Stimulated activated effector memory CD8-positive, alpha-beta T cell treated with anti-CD3 and anti-CD28 coated beads, Interleukin-12 subunit alpha, Interleukin-12 subunit beta, amount 100 ng/mL, for 72 hours (primary cell): ENCODE measurements at regions not wholly inside any gene's neighbourhood (a gene's known extent, or its start where the extent isn't known, plus 50 kb on each side); places are given as distances from the start of the nearest gene placed in this dataset.
"Not testable (repeated sequence)": the region's sequence is repeated elsewhere in the genome, so short reads cannot be mapped to it uniquely, and the experiment has no call there.

ENCODE experiments used
- ATAC-seq: fragments of 150-1000 bp; cut with Tn5 transposase; 2 replicates; pipeline ENCODE4 v1.10.0; 2021
- DNase-seq, 2 donors: peaks; one replicate each; pipeline ENCODE4 v3.0.0; 2021 to 2022; ENCODE audit warnings: low spot score in 2 of 2
- H3K27ac Mint-ChIP-seq: one replicate; pipeline ENCODE4 v1.8.0; 2022; ENCODE audit warnings: mild to moderate bottlenecking, mixed read lengths
- H3K36me3 Mint-ChIP-seq: one replicate; pipeline ENCODE4 v1.8.0; 2022; ENCODE audit warnings: mild to moderate bottlenecking, mixed read lengths
- H3K4me1 Mint-ChIP-seq: one replicate; pipeline ENCODE4 v1.8.0; 2022; ENCODE audit warnings: mixed read lengths
- H3K4me3 Mint-ChIP-seq: one replicate; pipeline ENCODE4 v1.8.0; 2022; ENCODE audit warnings: mild to moderate bottlenecking, mixed read lengths
- H3K9me3 Mint-ChIP-seq: one replicate; pipeline ENCODE4 v1.8.0; 2022; ENCODE audit warnings: mixed read lengths

DNA sequence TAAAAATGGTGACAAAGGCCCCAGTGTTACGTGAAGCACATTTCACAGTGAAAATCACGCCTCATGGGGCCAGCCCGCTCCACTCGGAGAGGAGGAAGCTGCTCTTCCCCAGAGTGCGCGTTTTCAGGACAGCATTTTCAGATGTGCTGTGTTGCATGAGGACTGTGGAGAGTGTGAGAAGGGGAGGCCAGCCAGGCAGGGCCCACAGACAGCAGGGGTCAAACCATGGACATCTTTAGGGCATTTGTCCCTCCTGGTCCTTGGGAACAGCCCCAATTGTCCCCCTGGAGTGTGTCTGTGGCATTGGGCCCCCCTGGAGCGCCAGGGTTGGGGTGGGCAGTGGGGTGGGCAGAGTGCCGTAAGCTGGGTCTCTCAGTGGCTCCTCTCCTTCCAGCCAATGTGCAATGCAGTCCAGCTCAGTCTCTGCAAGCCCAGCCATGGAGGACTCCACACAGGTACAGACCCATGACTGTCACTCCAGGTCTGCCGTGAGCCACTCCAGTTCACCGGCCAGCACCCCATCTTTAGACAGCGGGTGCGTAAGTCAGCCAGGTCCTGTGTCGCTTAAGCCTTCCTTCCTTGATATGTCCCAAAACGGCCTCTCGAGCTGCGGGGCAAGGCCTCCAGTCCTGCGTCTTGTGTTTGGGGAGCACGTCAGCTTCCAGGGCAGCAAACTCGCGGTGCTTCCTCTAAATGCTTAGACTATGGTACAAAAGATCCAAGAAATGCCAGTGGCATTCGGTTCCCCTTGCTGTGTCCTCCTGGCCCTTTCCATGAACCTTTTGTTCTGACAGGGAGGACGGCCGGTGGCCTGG, 159.3 kb upstream of the AFDN start:
- Mint-ChIP-seq H3K4me3 (no peak overlapping the region), H3K9me3 (peaks cover 4% of the 10 kb centered on the region), H3K36me3 (no peaks in the 10 kb centered on the region), H3K4me1 (no peaks in the 10 kb centered on the region), H3K27ac (no peak overlapping the region)
- DNase-seq: no peak
- no peak for ATAC-seq

DNA sequence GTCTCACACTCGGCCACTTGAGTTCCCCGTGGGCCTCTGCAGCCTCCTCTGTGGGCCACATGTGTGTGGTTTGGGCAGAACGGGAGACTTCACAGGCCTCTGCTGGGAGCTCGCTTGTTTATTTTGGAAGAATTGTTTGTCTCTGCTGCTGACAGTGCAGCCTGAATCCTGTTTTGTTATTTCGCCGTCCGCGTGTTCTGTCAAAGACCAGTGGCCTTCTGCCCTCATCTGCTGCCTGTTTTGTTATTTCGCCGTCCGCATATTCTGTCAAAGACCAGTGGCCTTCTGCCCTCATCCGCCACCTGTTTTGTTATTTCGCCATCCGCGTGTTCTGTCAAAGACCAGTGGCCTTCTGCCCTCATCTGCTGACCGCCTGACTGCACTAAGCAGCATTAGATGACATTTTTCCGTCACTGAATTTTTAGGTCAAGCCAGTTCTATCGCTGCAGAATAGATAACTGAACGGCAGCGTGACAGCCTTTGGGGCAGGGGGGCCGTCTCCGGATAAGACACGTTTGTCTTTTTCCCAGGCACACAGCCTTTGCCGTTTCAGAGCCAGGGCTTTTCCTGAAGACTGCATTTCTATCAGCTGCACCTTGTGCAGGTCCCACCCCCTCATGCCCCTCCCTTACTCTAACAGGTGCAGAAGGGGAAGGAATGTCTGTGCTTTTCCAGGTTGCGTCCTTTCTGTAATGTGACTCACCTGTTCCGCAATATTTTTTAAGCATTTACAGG, 158.5 kb upstream of the AFDN start:
- Mint-ChIP-seq H3K36me3 (no peaks in the 10 kb centered on the region), H3K27ac (no peak overlapping the region), H3K4me3 (no peak overlapping the region), H3K4me1 (no peaks in the 10 kb centered on the region), H3K9me3 (peaks cover 7% of the 10 kb centered on the region)
- ATAC-seq: no peak
- no peak for DNase-seq

DNA sequence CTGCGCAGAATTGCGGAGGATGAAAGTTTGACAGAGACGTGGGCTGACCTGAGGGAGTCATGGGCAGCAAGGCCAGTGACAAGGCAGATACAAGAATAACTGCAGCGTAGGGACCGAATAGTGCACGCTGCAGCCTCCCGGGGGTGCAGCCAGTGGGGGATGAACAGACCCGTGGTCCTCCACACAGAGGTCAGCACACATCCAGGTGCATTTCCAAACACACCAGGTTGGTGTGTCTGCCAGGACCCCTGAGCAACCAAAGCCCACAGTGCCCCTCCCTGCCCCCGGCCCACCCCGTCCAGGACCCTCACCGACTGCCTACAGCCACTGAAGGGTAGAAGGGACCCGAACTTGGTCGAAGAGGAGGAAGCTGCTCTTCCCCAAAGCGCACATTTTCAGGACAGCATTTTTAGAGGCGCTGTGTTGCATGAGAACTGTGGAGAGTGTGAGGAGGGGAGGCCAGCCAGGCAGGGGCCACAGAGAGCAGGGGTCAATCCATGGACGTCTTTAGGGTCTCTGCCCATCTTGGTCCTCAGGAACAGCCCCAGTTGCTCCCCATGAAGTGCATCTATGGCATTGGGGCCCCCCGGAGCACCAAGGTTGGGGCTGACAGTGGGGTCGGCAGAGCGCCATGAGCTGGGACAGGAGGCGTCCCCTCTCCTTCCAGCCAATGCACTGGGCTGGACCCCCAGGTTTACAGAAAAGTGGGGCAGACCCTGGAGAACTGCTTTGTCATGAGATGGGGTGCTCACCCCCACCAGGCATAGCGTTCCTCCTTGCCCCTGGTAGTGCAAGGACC, 157.8 kb upstream of the AFDN start:
- Mint-ChIP-seq H3K4me3 (no peak overlapping the region), H3K9me3 (peaks cover 7% of the 10 kb centered on the region), H3K36me3 (no peaks in the 10 kb centered on the region), H3K4me1 (no peaks in the 10 kb centered on the region), H3K27ac (no peak overlapping the region)
- no peak for DNase-seq
- ATAC-seq: no peak

DNA sequence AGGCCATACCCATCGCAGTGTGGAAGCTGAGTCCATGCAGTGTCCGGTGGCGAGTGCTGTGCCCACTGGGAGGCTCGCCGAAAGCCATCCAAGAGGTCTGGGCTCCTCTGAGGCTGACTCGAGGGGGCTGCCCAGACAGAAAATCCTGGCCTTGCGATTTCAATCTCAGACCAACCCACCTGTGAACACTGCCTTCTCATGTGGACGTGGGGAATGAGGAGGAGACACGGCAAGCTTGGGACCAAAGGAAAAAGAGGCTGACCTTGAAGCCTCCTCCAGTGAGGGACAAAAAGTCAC, 157.2 kb upstream of the AFDN start:
- H3K4me1 Mint-ChIP-seq: no peaks in the 10 kb centered on the region
- ATAC-seq (no peak), DNase-seq (no peak)
- H3K27ac Mint-ChIP-seq: no peak overlapping the region
- no peaks in the 10 kb centered on the region for H3K36me3 Mint-ChIP-seq
- H3K9me3 Mint-ChIP-seq: peaks cover 7% of the 10 kb centered on the region
- H3K4me3 Mint-ChIP-seq: no peak overlapping the region

- H3K4me1 Mint-ChIP-seq: no peaks in the 10 kb centered on the region
- no peak for ATAC-seq
- peaks cover 7% of the 10 kb centered on the region for H3K9me3 Mint-ChIP-seq
- no peak overlapping the region for H3K27ac Mint-ChIP-seq
- H3K36me3 Mint-ChIP-seq: no peaks in the 10 kb centered on the region
- no peak overlapping the region for H3K4me3 Mint-ChIP-seq
- no peak for DNase-seq
Observed at GRCh38 chr6:167669870-167670802, 156.6 kb upstream of the AFDN start.

DNA sequence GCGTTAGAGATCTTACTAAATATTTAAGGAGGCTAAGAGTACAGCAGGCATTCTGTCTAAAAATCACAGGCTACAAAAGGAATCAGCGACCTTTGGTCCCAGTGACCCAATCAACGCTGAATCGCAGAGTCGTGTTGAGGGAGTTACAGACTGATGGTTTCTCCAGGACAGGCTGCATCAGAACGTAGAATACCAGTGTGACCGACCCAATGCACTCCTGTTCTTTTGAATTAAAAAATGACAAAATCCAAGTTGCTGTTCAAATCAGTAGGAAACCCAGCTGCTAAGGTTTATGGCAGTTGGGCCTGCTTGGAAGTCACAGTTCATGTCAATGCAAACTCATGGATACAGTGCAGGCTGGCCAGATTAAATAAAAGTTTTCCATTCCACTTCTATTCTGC, 155.8 kb upstream of the AFDN start:
- ATAC-seq (no peak), DNase-seq (no peak)
- no peak overlapping the region for H3K27ac Mint-ChIP-seq
- H3K4me1 Mint-ChIP-seq: no peaks in the 10 kb centered on the region
- peaks cover 7% of the 10 kb centered on the region for H3K9me3 Mint-ChIP-seq
- H3K4me3 Mint-ChIP-seq: no peak overlapping the region
- H3K36me3 Mint-ChIP-seq: no peaks in the 10 kb centered on the region

DNA sequence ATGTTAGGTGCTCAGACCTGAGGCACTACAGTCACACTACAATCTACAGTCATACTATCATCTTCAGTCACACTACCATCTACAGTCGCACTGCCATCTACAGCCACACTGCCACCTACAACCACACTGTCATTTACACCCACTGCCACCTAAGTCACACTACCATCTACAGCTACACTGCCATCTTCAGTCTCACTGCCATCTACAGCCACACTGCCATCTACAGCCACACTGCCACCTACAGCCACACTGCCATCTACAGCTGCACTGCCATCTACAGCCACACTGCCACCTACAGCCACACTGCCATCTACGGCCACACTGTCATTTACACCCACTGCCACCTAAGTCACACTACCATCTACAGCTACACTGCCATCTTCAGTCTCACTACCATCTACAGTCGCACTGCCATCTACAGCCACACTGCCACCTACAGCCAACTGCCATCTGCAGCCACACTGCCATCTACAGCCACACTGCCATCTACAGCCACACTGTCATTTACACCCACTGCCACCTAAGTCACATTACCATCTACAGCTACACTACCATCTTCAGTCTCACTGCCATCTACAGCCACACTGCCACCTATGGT, 155.2 kb upstream of the AFDN start:
- H3K4me3 Mint-ChIP-seq, DNase-seq, ATAC-seq: not testable (repeated sequence)

GRCh38 chr6:167671977-167672687, 154.6 kb upstream of the AFDN start:
- DNase-seq: no peak
- Mint-ChIP-seq H3K9me3 (peaks cover 7% of the 10 kb centered on the region), H3K4me1 (no peaks in the 10 kb centered on the region), H3K36me3 (no peaks in the 10 kb centered on the region), H3K27ac (no peak overlapping the region), H3K4me3 (no peak overlapping the region)
- ATAC-seq: no peak

More for the DNA sequence above, 155.2 kb upstream of the AFDN start:
- H3K36me3 Mint-ChIP-seq, H3K27ac Mint-ChIP-seq, H3K4me1 Mint-ChIP-seq, H3K9me3 Mint-ChIP-seq: not testable (repeated sequence)

DNA sequence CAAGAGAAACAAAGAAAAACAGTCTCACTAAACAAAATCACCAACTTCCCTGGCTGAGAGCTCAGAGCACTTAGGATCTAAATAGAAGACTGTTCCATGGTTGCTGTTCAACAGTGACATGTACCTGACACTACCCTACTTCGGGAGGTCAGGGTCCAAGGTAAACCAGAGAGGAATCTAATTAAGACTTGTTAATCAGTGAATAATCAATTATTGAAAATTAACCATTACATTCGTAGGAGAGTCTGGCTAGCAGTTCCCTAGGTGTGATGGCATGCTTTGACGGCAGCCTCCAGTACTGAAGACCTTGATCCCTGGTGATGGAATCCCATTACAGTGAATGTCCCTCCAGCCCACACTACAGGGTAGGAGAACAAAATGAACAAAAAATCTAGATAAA, 154.0 kb upstream of the AFDN start:
- no peak overlapping the region for H3K27ac Mint-ChIP-seq
- no peaks in the 10 kb centered on the region for H3K36me3 Mint-ChIP-seq
- ATAC-seq (no peak), DNase-seq (no peak)
- H3K4me3 Mint-ChIP-seq: no peak overlapping the region
- H3K9me3 Mint-ChIP-seq: peaks cover 7% of the 10 kb centered on the region
- no peaks in the 10 kb centered on the region for H3K4me1 Mint-ChIP-seq

- Mint-ChIP-seq H3K9me3 (peaks cover 7% of the 10 kb centered on the region), H3K4me3 (no peak overlapping the region), H3K36me3 (no peaks in the 10 kb centered on the region), H3K4me1 (no peaks in the 10 kb centered on the region), H3K27ac (no peak overlapping the region)
- ATAC-seq (no peak), DNase-seq (no peak)
Observed at GRCh38 chr6:167673946-167674345, 152.8 kb upstream of the AFDN start.

DNA sequence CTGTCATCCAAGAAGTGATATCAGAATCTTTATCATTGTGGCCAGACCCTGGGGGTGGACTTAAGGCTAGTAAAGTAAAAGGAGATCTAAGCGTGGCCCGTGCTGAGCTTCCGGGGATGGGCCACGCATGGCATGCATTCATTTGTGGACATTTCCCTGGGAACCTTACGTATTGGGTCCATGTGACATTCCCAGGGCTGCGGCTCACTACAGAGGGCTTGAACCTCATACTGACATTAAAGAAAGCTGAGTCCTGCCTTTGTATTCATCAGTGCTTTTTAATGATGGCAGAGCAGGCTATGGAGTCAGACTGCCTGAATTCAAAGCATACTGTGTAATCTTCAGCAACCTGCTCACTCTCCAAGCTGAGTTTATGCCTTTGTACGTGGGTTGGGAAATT, 152.2 kb upstream of the AFDN start:
- no peaks in the 10 kb centered on the region for H3K36me3 Mint-ChIP-seq
- DNase-seq: no peak
- H3K4me3 Mint-ChIP-seq: no peak overlapping the region
- peaks cover 7% of the 10 kb centered on the region for H3K9me3 Mint-ChIP-seq
- no peaks in the 10 kb centered on the region for H3K4me1 Mint-ChIP-seq
- no peak overlapping the region for H3K27ac Mint-ChIP-seq
- no peak for ATAC-seq

- no peaks in the 10 kb centered on the region for H3K4me1 Mint-ChIP-seq
- DNase-seq: no peak
- ATAC-seq: no peak
- H3K9me3 Mint-ChIP-seq: peaks cover 7% of the 10 kb centered on the region
- H3K4me3 Mint-ChIP-seq: no peak overlapping the region
- no peak overlapping the region for H3K27ac Mint-ChIP-seq
- H3K36me3 Mint-ChIP-seq: no peaks in the 10 kb centered on the region
Observed at GRCh38 chr6:167676000-167676665, 150.6 kb upstream of the AFDN start.

- H3K4me1 Mint-ChIP-seq: peaks cover 5% of the 10 kb centered on the region
- H3K9me3 Mint-ChIP-seq: peaks cover 4% of the 10 kb centered on the region
- ATAC-seq (no peak), DNase-seq (no peak)
- H3K27ac Mint-ChIP-seq: no peak overlapping the region
- no peak overlapping the region for H3K4me3 Mint-ChIP-seq
- no peaks in the 10 kb centered on the region for H3K36me3 Mint-ChIP-seq
Observed at GRCh38 chr6:167676666-167677421, 149.9 kb upstream of the AFDN start.
